ENCODE measurements at regions not wholly inside any gene's neighbourhood (a gene's known extent, or its start where the extent isn't known, plus 50 kb on each side); places are given as distances from the start of the nearest gene placed in this dataset.
"Not testable (repeated sequence)": the region's sequence is repeated elsewhere in the genome, so short reads cannot be mapped to it uniquely, and the experiment has no call there.

GRCh38 chr16:58992755-58993154 is 258.6 kb upstream of the GOT2 start:
- not testable (repeated sequence) for TF ChIP-seq CTCF (conservative IDR thresholded peaks at IDR 0.05 in 1 of 2, IDR thresholded peaks at IDR 0.05 in 1 of 2; ENCODE audit: extremely low read depth in 1 of 2, insufficient read depth in 1 of 2, low read depth in 1 of 2, low read length in 2 of 2); EZH2 (IDR thresholded peaks at IDR 0.05; ENCODE audit: borderline replicate concordance, low read length)
